Occipital lobe (tissue), 2 donors: ENCODE measurements at regions not wholly inside any gene's neighbourhood (a gene's known extent, or its start where the extent isn't known, plus 50 kb on each side); places are given as distances from the start of the nearest gene placed in this dataset. TPM values are rescaled to one million over a fixed set of nuclear protein-coding genes. Genes with fewer than 3 reads are reported as not detected.

ENCODE experiments used
- DNase-seq: peaks from one replicate; lab custom pipeline; 2025; lab: John Stamatoyannopoulos, UW
- small RNA-seq: library from RNA; depleted of rRNA; stranded (forward); fragments of <200 nt; gene quantifications from one replicate; pipeline ENCODE3, GENCODE V24; 2014

DNA sequence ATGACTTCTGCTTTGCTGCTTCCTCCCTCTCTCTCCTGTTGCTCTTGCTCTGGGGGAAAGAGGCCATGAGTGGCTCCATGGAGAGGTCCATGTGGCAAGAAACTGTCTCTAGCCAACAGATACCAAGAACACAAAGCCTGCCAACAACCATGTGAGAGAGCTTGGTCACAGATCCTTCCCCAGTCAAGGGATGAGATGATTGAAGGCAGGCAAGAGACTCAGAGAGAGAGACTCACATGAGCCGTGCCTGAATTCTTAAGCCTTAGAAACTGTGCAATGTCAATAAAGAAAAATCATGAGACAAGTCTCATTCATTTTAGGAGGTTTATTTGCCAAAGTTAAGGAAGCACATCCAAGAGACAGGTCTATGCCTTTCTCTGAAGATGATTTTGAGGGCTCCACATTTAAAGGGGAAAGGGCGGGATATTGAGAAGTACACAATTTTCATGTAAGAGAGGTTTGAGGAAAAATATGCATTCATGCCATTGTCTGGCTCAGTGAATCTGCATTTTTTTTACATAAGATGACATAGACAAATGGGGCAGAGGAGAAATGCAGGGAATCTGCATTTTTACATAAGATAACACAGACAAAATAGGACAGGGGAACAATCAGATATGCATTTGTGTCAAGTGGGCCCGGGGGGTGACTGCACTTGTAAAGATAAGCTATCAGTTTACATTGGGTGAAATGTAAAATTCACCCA is 59.5 kb upstream of the SUCLG2 start:
- DNase-seq: no peak

- no peak for DNase-seq
Observed at GRCh38 chr3:67712259-67712658, 57.8 kb upstream of the SUCLG2 start.

DNA sequence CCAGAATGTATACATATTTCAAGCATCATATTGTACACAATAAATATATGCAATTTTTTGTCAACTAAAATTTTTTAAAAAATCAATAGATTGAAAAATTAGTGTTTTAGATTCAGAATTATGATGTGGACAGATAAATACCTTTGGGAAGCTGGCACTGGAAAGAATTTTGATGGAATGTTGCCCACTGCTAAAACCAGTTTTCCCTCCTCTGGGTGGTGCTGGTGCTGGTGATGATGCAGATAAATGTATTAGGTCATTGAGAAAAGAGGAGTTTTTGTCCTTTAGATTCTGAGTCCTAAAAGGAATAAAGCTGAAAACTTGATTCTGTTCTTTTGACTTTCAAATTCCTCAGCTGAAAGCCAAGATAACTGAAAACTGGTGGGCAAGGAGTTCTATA is 56.0 kb upstream of the SUCLG2 start:
- DNase-seq: no peak

DNA sequence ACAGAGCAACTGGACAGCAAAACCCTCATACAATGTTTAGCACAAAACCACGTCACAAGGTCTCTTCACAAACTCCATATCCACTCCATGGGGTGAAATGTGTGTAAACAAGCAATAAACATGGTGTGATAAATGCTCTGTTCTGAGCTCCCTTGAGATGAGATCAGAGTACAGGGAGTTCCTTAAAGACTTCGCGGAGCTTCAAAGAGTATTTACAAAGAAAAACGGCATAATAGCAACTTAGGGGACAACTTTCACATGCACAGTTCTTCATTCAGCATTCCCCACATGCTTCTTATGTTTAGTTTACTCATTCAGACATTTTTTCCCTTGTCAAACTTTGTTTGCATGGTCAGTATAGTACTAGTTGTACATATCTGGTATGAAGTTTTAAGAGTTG is 52.5 kb upstream of the SUCLG2 start:
- DNase-seq: no peak

DNA sequence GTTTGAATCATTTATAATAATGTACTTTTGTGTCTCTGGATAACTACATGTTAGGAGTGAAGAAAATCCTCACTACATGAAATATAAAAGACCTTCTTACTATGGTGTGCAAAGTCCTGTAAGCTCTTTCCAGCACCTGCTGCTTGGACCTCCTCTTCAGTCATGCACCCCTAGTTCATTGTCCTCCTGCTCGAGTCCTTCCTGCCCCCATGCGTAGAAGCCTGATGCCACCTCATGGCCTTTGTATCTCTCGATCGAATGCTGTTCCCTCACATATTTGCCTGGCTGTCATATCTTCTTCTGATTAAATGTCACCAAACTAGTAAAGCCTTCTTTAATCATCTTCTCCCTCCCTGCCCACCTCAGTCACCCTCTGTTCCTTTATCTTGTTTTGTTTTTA is 49.9 kb upstream of the SUCLG2 start:
- no peak for DNase-seq

Small RNAs in the stretch of these regions (small RNA-seq; reads per million reads assigned to genes)
- not detected for gene AC107626.1
